ENCODE measurements at regions not wholly inside any gene's neighbourhood (a gene's known extent, or its start where the extent isn't known, plus 50 kb on each side); places are given as distances from the start of the nearest gene placed in this dataset.

- Histone ChIP-seq H3K79me2 (ENCODE audit: insufficient read depth, low read length) (no peaks in the 10 kb centered on the region), H3K4me3 (replicated peaks in 1 of 2; ENCODE audit: low read depth in 1 of 2, low read length in 2 of 2) (no peak overlapping the region), H3K27ac (ENCODE audit: low read depth, low read length) (no peak overlapping the region), H3K9ac (ENCODE audit: low read length) (no peak overlapping the region), H4K20me1 (ENCODE audit: insufficient read depth) (no peaks in the 10 kb centered on the region), H3K9me2 (ENCODE audit: insufficient read depth) (no peaks in the 10 kb centered on the region), H3K36me3 (ENCODE audit: control insufficient read depth in 1 of 2, insufficient read depth in 2 of 2, low read length in 2 of 2) (no peaks in the 10 kb centered on the region), H3K4me1 (ENCODE audit: control insufficient read depth in 1 of 2, insufficient read depth in 2 of 2, low read length in 2 of 2) (no peaks in the 10 kb centered on the region), H3K4me2 (ENCODE audit: low read length) (no peak overlapping the region), H3K9me3 (ENCODE audit: control insufficient read depth in 1 of 2, insufficient read depth in 1 of 2, low read depth in 1 of 2, low read length in 2 of 2) (no peaks in the 10 kb centered on the region), H2AFZ (ENCODE audit: low read depth, low read length, poor library complexity, severe bottlenecking) (no peak overlapping the region), H3K27me3 (ENCODE audit: insufficient read depth, low read length) (no peaks in the 10 kb centered on the region)
- ChIA-PET CTCF (no interaction called here), POLR2A (no interaction called here), RAD21 (ENCODE audit: low non-redundant PET in 1 of 2, low total read pairs in 2 of 2, uncharacterized antibody in 2 of 2, unreplicated experiment in 2 of 2) (no interaction called here)
- TF ChIP-seq CEBPB (IDR thresholded peaks at IDR 0.05; ENCODE audit: low read depth) (no peak), ZBTB33 (IDR thresholded peaks at IDR 0.05; ENCODE audit: extremely low read depth, insufficient replicate concordance, low read length) (no peak), ELF1 (IDR thresholded peaks at IDR 0.05; ENCODE audit: borderline replicate concordance, low read depth) (no peak), REST (IDR thresholded peaks at IDR 0.05; ENCODE audit: low read depth) (no peak), EGR1 (IDR thresholded peaks at IDR 0.05; ENCODE audit: low read depth) (no peak), EZH2phosphoT487 (IDR thresholded peaks at IDR 0.05; ENCODE audit: borderline replicate concordance) (no peak), POLR2AphosphoS5 (IDR thresholded peaks at IDR 0.05; ENCODE audit: low read depth, low read length) (no peak), YY1 (IDR thresholded peaks at IDR 0.05; ENCODE audit: extremely low read depth, insufficient replicate concordance, low read depth, low read length) (no peak), JUND (IDR thresholded peaks at IDR 0.05) (no peak), FOSL1 (IDR thresholded peaks at IDR 0.05; ENCODE audit: low read depth) (no peak), MAX (IDR thresholded peaks at IDR 0.05) (no peak), EZH2 (IDR thresholded peaks at IDR 0.05) (no peak), POLR2A (IDR thresholded peaks at IDR 0.05; ENCODE audit: borderline replicate concordance, extremely low read depth, insufficient read depth, insufficient read length) (no peak), SIN3A (IDR thresholded peaks at IDR 0.05; ENCODE audit: low read depth) (no peak), CTCF (IDR thresholded peaks at IDR 0.05 in 2 of 3, conservative IDR thresholded peaks at IDR 0.05 in 1 of 3; ENCODE audit: borderline replicate concordance in 1 of 3, insufficient read depth in 1 of 3, low read depth in 2 of 3, low read length in 2 of 3) (no peak), RAD21 (IDR thresholded peaks at IDR 0.05; ENCODE audit: low read depth) (no peak), ATF3 (IDR thresholded peaks at IDR 0.05) (no peak), ZNF274 (IDR thresholded peaks at IDR 0.05; ENCODE audit: low read depth, low read length) (no peak)
- ATAC-seq = no peak
- intact Hi-C loops (cut with micrococcal nuclease) = no loop called here
- no peak for DNase-seq (ENCODE audit: low read depth, low spot score)
- no TSS peak for BruUV-seq (replicated peaks)
Observed at GRCh38 chr3:157705258-157705657, 202.0 kb upstream of the VEPH1 start.
